GM10248 (cell line): ENCODE measurements at regions not wholly inside any gene's neighbourhood (a gene's known extent, or its start where the extent isn't known, plus 50 kb on each side); places are given as distances from the start of the nearest gene placed in this dataset.

Source experiments
- CTCF ChIA-PET: fragments of 300-600 bp; sonication (Branson Sonifier 250); formaldehyde crosslinking; extraction: SDS; loops from one replicate; lab custom pipeline; 2021; ENCODE audit warnings: antibody characterized with exemption; lab: Yijun Ruan, JAX
- POLR2A ChIA-PET: fragments of 350-650 bp; sonication (Branson Sonifier 250); formaldehyde crosslinking; extraction: SDS; loops from one replicate; lab custom pipeline; 2020; ENCODE audit warnings: antibody characterized with exemption; lab: Yijun Ruan, JAX
- DNase-seq: peaks from one replicate; pipeline ENCODE4 v3.0.0; 2012; ENCODE audit errors: extremely low spot score
- CTCF ChIP-seq: IDR thresholded peaks from 2 replicates; pipeline ENCODE4 v1.5.1; 2012; ENCODE audit warnings: mild to moderate bottlenecking, low read depth; ENCODE audit errors: extremely low read depth, missing control alignments, control extremely low read depth

GRCh38 chr2:107001551-107001950 lies 115.6 kb upstream of the ST6GAL2 start:
- no peak for DNase-seq
- ChIA-PET CTCF (no interaction called here), POLR2A (no interaction called here)
- no peak for TF ChIP-seq CTCF

GRCh38 chr2:107001964-107002696 lies 116.2 kb upstream of the ST6GAL2 start:
- ChIA-PET CTCF (no interaction called here), POLR2A (no interaction called here)
- DNase-seq, result no peak
- no peak for TF ChIP-seq CTCF

GRCh38 chr2:107002735-107003134 lies 116.8 kb upstream of the ST6GAL2 start:
- TF ChIP-seq CTCF, result no peak
- ChIA-PET CTCF (no interaction called here), POLR2A (no interaction called here)
- no peak for DNase-seq

- ChIA-PET POLR2A (no interaction called here), CTCF (interaction anchor here (1.0 to 1.3 kb wide), 2 partner anchors 8 to 14 kb away, joined by 3 to 7 read pairs; no protein-coding TSS in a partner anchor)
- no peak for DNase-seq
- TF ChIP-seq CTCF, result no peak
Measured at GRCh38 chr2:107005853-107006252, 119.9 kb upstream of the ST6GAL2 start.

- DNase-seq, result no peak
- TF ChIP-seq CTCF, result no peak
- CTCF ChIA-PET, result no interaction called here
- POLR2A ChIA-PET, result no interaction called here
Measured at GRCh38 chr2:107006836-107007235, 120.9 kb upstream of the ST6GAL2 start.

- POLR2A ChIA-PET, result no interaction called here
- CTCF ChIA-PET, result no interaction called here
- no peak for TF ChIP-seq CTCF
- DNase-seq, result no peak
Measured at GRCh38 chr2:107007927-107008326, 122.0 kb upstream of the ST6GAL2 start.
